Pancreas (tissue), 10 donors: ENCODE measurements at regions not wholly inside any gene's neighbourhood (a gene's known extent, or its start where the extent isn't known, plus 50 kb on each side); places are given as distances from the start of the nearest gene placed in this dataset.

Source experiments
- ATAC-seq, 4 donors: fragments of 200-7000 bp; cut with Tn5 transposase; one replicate each; pipeline versions ENCODE4 v1.8.0 to v1.9.1; 2020; ENCODE audit warnings: mild to moderate bottlenecking in 4 of 4, moderate library complexity in 4 of 4
- DNase-seq, 6 donors: peaks; one replicate each; pipeline ENCODE4 v3.0.0-alpha.2; 2020
- FAIRE-seq: peaks from 2 replicates; lab custom pipeline; 2012; peaks lifted over from hg19 to GRCh38; lab: Jason Lieb, UNC
- H3K27ac ChIP-seq, 4 donors: fragments of 200-600 bp; sonication (generic); 1 replicate in 3 of 4; 2 replicates in 1 of 4; pipeline versions ENCODE4 v1.5.0 to v1.8.0; 2020
- H3K27me3 ChIP-seq, 4 donors: fragments of 200-600 bp; one replicate each; pipeline ENCODE4 v1.8.0; 2021
- H3K36me3 ChIP-seq, 3 donors: fragments of 200-600 bp; sonication (generic) in 1 of 3; one replicate each; pipeline versions ENCODE4 v1.5.0 to v1.8.0; 2020 to 2021
- H3K4me1 ChIP-seq, 3 donors: fragments of 200-600 bp; one replicate each; pipeline ENCODE4 v1.8.0; 2021
- H3K4me3 ChIP-seq, 4 donors: fragments of 200-600 bp; sonication (generic) in 2 of 4; one replicate each; pipeline versions ENCODE4 v1.5.0 to v1.8.0; 2020 to 2021
- H3K9me3 ChIP-seq, 4 donors: fragments of 200-600 bp; one replicate each; pipeline ENCODE4 v1.8.0; 2021
- CTCF ChIP-seq, 4 donors: fragments of 200-600 bp; sonication (generic) in 3 of 4; IDR thresholded peaks; one replicate each; pipeline versions ENCODE4 v1.5.0 to v1.8.0; 2021; ENCODE audit warnings: antibody characterized with exemption in 4 of 4
- WGBS, 2 donors: extraction: QIAGEN DNeasy Blood & Tissue Kit; methylation state at CpG; one replicate each; pipeline ENCODE4 v1.1.7; 2013; 5-methylcytosine and 5-hydroxymethylcytosine counted together
- intact Hi-C, 3 donors: fragments of 100-400 bp; cut with DNase I; formaldehyde crosslinking; loops; one replicate each; pipeline versions ENCODE4 v1.11.1 to v1.14.2; 2022
- donor health status: healthy with polysubstance abuse.
- donor health status: DM: no; HTN: no; CAD: no; lungs with moderate emphysema.
- donor health status: DM: no; HTN: no; CAD: no.
- donor health status: control.
- donor health status: control.
- donor health status: Bipolar disorder and iron deficiency.
- donor health status: DM: yes; HTN: yes; CAD: no.
- donor health status: DM: no; HTN: no; CAD: no.
- donor health status: DM: no; HTN: no; CAD: no.
- donor health status: DM: yes; HTN: yes; CAD: no.

- 42 to 47% methylated on average over 6 of the region's 6 CpGs for WGBS, 2 donors
- no peaks in the 10 kb centered on the region for H3K36me3 ChIP-seq
Observed at GRCh38 chr6:81808851-81809570, 56.5 kb upstream of the TENT5A start.

GRCh38 chr6:81806793-81807565, 54.5 kb upstream of the TENT5A start:
- ATAC-seq (peak in 2 of 4 donors; percentile 36 to 59), DNase-seq (no peak), FAIRE-seq (no peak)
- intact Hi-C loops = no loop called here
- H3K4me1 ChIP-seq = no peaks in the 10 kb centered on the region
- H3K9me3 ChIP-seq = no peaks in the 10 kb centered on the region
- no peak overlapping the region for H3K27ac ChIP-seq
- no peak overlapping the region for H3K4me3 ChIP-seq
- WGBS, 2 donors = 56 to 58% methylated on average over 8 of the region's 8 CpGs
- no peaks in the 10 kb centered on the region for H3K36me3 ChIP-seq
- no peak for TF ChIP-seq CTCF (IDR thresholded peaks at IDR 0.05)
- H3K27me3 ChIP-seq = no peaks in the 10 kb centered on the region

More at GRCh38 chr6:81808851-81809570, 56.5 kb upstream of the TENT5A start:
- intact Hi-C loops = no loop called here
- Histone ChIP-seq H3K9me3 (no peaks in the 10 kb centered on the region), H3K27me3 (no peaks in the 10 kb centered on the region), H3K27ac (peak overlapping the region in 2 of 4 donors; percentile 31 to 39), H3K4me3 (no peak overlapping the region), H3K4me1 (no peaks in the 10 kb centered on the region)
- DNase-seq (no peak), ATAC-seq (peak in 3 of 4 donors; percentile 29 to 63 (median 60)), FAIRE-seq (no peak)
- TF ChIP-seq CTCF (IDR thresholded peaks at IDR 0.05) = no peak

GRCh38 chr6:81802356-81802755, 49.9 kb upstream of the TENT5A start:
- Histone ChIP-seq H3K27ac (no peak overlapping the region), H3K4me3 (no peak overlapping the region), H3K27me3 (no peaks in the 10 kb centered on the region), H3K4me1 (no peaks in the 10 kb centered on the region), H3K36me3 (no peaks in the 10 kb centered on the region), H3K9me3 (no peaks in the 10 kb centered on the region)
- DNase-seq (no peak), FAIRE-seq (no peak), ATAC-seq (no peak)
- no peak for TF ChIP-seq CTCF (IDR thresholded peaks at IDR 0.05)
- intact Hi-C loops = no loop called here
- 80 to 96% methylated on average over 4 of the region's 4 CpGs for WGBS, 2 donors
